ENCODE measurements at regions not wholly inside any gene's neighbourhood (a gene's known extent, or its start where the extent isn't known, plus 50 kb on each side); places are given as distances from the start of the nearest gene placed in this dataset.

DNA sequence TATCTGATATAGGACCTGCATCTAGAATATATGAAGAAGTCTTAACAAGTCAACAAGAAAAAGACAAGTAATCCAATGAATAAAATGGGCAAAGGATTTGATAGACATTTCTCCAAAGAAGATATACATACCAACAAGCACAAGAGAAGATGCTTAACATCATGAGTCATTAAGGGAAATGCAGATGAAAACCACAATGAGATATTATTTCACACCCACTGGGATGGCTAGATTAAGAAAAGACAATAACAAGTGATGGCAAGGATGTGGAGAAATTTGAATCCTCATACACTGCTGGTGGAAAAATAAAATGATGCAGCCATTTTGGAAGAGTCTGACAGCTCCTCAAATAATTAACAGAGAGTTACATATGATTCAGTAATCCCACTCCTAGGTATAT, 502.6 kb downstream of the FUT8 start:
- Histone ChIP-seq H3K79me2 (replicated peaks; ENCODE audit: insufficient read depth) (no peaks in the 10 kb centered on the region), H3K9me2 (ENCODE audit: insufficient read depth) (0 out of 2 replicates have a peak, but pooled peaks cover 6% of the 10 kb centered on the region), H3K36me3 (ENCODE audit: insufficient read depth) (no peaks in the 10 kb centered on the region), H3K4me3 (no peak overlapping the region), H2AFZ (no peak overlapping the region), H3K27ac (ENCODE audit: low read depth) (no peak overlapping the region), H3K27me3 (ENCODE audit: insufficient read depth) (no peaks in the 10 kb centered on the region), H3K4me2 (no peak overlapping the region), H4K20me1 (replicated peaks; ENCODE audit: insufficient read depth) (no peaks in the 10 kb centered on the region), H3K4me1 (ENCODE audit: insufficient read depth) (peaks cover 3% of the 10 kb centered on the region; the same call in 1 of the 2 replicates), H3F3A (replicated peaks; ENCODE audit: low read depth) (no peaks in the 10 kb centered on the region)
- Mint-ChIP-seq H3K36me3 (ENCODE audit: low read depth) (no peaks in the 10 kb centered on the region), H3K27me3 (ENCODE audit: insufficient read depth, low read depth, poor library complexity) (no peaks in the 10 kb centered on the region), H3K4me3 (no peak overlapping the region), H3K9me3 (no peaks in the 10 kb centered on the region), H3K4me1 (peaks cover 28% of the 10 kb centered on the region), H3K27ac (no peak overlapping the region)
- DNase-seq (ENCODE audit: low spot score) (no peak), ATAC-seq (no peak)
- TF ChIP-seq, protein P1, sequence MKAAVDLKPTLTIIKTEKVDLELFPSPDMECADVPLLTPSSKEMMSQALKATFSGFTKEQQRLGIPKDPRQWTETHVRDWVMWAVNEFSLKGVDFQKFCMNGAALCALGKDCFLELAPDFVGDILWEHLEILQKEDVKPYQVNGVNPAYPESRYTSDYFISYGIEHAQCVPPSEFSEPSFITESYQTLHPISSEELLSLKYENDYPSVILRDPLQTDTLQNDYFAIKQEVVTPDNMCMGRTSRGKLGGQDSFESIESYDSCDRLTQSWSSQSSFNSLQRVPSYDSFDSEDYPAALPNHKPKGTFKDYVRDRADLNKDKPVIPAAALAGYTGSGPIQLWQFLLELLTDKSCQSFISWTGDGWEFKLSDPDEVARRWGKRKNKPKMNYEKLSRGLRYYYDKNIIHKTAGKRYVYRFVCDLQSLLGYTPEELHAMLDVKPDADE (IDR thresholded peaks at IDR 0.05) = no peak
- TF ChIP-seq, protein P2, sequence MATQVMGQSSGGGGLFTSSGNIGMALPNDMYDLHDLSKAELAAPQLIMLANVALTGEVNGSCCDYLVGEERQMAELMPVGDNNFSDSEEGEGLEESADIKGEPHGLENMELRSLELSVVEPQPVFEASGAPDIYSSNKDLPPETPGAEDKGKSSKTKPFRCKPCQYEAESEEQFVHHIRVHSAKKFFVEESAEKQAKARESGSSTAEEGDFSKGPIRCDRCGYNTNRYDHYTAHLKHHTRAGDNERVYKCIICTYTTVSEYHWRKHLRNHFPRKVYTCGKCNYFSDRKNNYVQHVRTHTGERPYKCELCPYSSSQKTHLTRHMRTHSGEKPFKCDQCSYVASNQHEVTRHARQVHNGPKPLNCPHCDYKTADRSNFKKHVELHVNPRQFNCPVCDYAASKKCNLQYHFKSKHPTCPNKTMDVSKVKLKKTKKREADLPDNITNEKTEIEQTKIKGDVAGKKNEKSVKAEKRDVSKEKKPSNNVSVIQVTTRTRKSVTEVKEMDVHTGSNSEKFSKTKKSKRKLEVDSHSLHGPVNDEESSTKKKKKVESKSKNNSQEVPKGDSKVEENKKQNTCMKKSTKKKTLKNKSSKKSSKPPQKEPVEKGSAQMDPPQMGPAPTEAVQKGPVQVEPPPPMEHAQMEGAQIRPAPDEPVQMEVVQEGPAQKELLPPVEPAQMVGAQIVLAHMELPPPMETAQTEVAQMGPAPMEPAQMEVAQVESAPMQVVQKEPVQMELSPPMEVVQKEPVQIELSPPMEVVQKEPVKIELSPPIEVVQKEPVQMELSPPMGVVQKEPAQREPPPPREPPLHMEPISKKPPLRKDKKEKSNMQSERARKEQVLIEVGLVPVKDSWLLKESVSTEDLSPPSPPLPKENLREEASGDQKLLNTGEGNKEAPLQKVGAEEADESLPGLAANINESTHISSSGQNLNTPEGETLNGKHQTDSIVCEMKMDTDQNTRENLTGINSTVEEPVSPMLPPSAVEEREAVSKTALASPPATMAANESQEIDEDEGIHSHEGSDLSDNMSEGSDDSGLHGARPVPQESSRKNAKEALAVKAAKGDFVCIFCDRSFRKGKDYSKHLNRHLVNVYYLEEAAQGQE (IDR thresholded peaks at IDR 0.05; ENCODE audit: unreplicated experiment) = no peak

DNA sequence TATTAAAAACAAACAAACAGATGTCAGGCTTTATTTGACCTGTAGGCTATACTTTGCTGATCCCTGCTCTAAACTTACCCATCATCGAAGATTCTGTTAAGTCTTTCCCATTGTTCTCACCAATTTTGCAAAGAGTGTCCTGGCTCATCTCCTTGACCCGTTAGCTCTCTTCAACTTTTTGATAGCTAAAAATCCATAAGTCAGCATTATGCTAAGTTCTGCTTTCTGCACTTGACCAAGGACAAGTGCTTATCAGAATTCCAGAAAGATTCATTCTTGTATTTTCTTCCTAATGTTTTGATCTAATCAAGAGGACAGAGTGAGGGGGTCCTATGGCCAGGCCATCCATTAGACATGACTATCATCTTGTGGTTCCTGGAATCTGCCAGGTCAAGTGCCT, 503.5 kb downstream of the FUT8 start:
- DNase-seq (ENCODE audit: low spot score) (no peak), ATAC-seq (no peak)
- Mint-ChIP-seq H3K4me1 (peaks cover 30% of the 10 kb centered on the region), H3K36me3 (ENCODE audit: low read depth) (no peaks in the 10 kb centered on the region), H3K9me3 (no peaks in the 10 kb centered on the region), H3K4me3 (no peak overlapping the region), H3K27me3 (ENCODE audit: insufficient read depth, low read depth, poor library complexity) (no peaks in the 10 kb centered on the region), H3K27ac (no peak overlapping the region)
- H3F3A ChIP-seq (replicated peaks; ENCODE audit: low read depth) = no peaks in the 10 kb centered on the region
- no peak overlapping the region for H2AFZ ChIP-seq
- H3K9me2 ChIP-seq (ENCODE audit: insufficient read depth) = 0 out of 2 replicates have a peak, but pooled peaks cover 6% of the 10 kb centered on the region
- no peak overlapping the region for H3K4me3 ChIP-seq
- H3K36me3 ChIP-seq (ENCODE audit: insufficient read depth) = no peaks in the 10 kb centered on the region
- no peaks in the 10 kb centered on the region for H3K27me3 ChIP-seq (ENCODE audit: insufficient read depth)
- H3K27ac ChIP-seq (ENCODE audit: low read depth) = no peak overlapping the region
- no peaks in the 10 kb centered on the region for H4K20me1 ChIP-seq (replicated peaks; ENCODE audit: insufficient read depth)
- H3K4me2 ChIP-seq = no peak overlapping the region
- peaks cover 7% of the 10 kb centered on the region; the same call in 1 of the 2 replicates for H3K4me1 ChIP-seq (ENCODE audit: insufficient read depth)
- no peaks in the 10 kb centered on the region for H3K79me2 ChIP-seq (replicated peaks; ENCODE audit: insufficient read depth)
- TF ChIP-seq NANOG (IDR thresholded peaks at IDR 0.05; ENCODE audit: borderline replicate concordance) (no peak), JUNB (IDR thresholded peaks at IDR 0.05; ENCODE audit: unreplicated experiment) (no peak), ZNF114 (CRISPR knock-in tag; IDR thresholded peaks at IDR 0.05) (no peak), STAT1 (IDR thresholded peaks at IDR 0.05; ENCODE audit: unreplicated experiment) (no peak), EZH2 (IDR thresholded peaks at IDR 0.05; ENCODE audit: low read depth, unreplicated experiment) (no peak), EZH2phosphoT487 (IDR thresholded peaks at IDR 0.05; ENCODE audit: unreplicated experiment) (no peak)
- TF ChIP-seq, protein P3, sequence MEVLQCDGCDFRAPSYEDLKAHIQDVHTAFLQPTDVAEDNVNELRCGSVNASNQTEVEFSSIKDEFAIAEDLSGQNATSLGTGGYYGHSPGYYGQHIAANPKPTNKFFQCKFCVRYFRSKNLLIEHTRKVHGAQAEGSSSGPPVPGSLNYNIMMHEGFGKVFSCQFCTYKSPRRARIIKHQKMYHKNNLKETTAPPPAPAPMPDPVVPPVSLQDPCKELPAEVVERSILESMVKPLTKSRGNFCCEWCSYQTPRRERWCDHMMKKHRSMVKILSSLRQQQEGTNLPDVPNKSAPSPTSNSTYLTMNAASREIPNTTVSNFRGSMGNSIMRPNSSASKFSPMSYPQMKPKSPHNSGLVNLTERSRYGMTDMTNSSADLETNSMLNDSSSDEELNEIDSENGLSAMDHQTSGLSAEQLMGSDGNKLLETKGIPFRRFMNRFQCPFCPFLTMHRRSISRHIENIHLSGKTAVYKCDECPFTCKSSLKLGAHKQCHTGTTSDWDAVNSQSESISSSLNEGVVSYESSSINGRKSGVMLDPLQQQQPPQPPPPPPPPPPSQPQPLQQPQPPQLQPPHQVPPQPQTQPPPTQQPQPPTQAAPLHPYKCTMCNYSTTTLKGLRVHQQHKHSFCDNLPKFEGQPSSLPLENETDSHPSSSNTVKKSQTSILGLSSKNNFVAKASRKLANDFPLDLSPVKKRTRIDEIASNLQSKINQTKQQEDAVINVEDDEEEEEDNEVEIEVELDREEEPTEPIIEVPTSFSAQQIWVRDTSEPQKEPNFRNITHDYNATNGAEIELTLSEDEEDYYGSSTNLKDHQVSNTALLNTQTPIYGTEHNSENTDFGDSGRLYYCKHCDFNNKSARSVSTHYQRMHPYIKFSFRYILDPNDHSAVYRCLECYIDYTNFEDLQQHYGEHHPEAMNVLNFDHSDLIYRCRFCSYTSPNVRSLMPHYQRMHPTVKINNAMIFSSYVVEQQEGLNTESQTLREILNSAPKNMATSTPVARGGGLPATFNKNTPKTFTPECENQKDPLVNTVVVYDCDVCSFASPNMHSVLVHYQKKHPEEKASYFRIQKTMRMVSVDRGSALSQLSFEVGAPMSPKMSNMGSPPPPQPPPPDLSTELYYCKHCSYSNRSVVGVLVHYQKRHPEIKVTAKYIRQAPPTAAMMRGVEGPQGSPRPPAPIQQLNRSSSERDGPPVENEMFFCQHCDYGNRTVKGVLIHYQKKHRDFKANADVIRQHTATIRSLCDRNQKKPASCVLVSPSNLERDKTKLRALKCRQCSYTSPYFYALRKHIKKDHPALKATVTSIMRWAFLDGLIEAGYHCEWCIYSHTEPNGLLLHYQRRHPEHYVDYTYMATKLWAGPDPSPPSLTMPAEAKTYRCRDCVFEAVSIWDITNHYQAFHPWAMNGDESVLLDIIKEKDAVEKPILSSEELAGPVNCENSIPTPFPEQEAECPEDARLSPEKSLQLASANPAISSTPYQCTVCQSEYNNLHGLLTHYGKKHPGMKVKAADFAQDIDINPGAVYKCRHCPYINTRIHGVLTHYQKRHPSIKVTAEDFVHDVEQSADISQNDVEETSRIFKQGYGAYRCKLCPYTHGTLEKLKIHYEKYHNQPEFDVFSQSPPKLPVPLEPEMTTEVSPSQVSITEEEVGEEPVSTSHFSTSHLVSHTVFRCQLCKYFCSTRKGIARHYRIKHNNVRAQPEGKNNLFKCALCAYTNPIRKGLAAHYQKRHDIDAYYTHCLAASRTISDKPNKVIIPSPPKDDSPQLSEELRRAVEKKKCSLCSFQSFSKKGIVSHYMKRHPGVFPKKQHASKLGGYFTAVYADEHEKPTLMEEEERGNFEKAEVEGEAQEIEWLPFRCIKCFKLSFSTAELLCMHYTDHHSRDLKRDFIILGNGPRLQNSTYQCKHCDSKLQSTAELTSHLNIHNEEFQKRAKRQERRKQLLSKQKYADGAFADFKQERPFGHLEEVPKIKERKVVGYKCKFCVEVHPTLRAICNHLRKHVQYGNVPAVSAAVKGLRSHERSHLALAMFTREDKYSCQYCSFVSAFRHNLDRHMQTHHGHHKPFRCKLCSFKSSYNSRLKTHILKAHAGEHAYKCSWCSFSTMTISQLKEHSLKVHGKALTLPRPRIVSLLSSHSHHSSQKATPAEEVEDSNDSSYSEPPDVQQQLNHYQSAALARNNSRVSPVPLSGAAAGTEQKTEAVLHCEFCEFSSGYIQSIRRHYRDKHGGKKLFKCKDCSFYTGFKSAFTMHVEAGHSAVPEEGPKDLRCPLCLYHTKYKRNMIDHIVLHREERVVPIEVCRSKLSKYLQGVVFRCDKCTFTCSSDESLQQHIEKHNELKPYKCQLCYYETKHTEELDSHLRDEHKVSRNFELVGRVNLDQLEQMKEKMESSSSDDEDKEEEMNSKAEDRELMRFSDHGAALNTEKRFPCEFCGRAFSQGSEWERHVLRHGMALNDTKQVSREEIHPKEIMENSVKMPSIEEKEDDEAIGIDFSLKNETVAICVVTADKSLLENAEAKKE (CRISPR knock-in tag; IDR thresholded peaks at IDR 0.05) = no peak
- TF ChIP-seq, protein P4, sequence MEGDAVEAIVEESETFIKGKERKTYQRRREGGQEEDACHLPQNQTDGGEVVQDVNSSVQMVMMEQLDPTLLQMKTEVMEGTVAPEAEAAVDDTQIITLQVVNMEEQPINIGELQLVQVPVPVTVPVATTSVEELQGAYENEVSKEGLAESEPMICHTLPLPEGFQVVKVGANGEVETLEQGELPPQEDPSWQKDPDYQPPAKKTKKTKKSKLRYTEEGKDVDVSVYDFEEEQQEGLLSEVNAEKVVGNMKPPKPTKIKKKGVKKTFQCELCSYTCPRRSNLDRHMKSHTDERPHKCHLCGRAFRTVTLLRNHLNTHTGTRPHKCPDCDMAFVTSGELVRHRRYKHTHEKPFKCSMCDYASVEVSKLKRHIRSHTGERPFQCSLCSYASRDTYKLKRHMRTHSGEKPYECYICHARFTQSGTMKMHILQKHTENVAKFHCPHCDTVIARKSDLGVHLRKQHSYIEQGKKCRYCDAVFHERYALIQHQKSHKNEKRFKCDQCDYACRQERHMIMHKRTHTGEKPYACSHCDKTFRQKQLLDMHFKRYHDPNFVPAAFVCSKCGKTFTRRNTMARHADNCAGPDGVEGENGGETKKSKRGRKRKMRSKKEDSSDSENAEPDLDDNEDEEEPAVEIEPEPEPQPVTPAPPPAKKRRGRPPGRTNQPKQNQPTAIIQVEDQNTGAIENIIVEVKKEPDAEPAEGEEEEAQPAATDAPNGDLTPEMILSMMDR (conservative IDR thresholded peaks at IDR 0.05; ENCODE audit: low read depth in 2 of 2) = no peak
